Peyer's patch (tissue), 4 donors: ENCODE measurements at regions not wholly inside any gene's neighbourhood (a gene's known extent, or its start where the extent isn't known, plus 50 kb on each side); places are given as distances from the start of the nearest gene placed in this dataset.

Experiments used
- CTCF ChIP-seq, 6 experiments: fragments of 450-650 bp in 4 of 6; fragments of 200-600 bp in 2 of 6; sonication (generic) in 1 of 6; IDR thresholded peaks; one replicate each; pipeline ENCODE4 v1.5.1; 2017 to 2019; ENCODE audit warnings: antibody characterized with exemption in 6 of 6, mild to moderate bottlenecking in 3 of 6, moderate library complexity in 1 of 6
- POLR2A ChIP-seq, 2 donors: fragments of 450-650 bp; IDR thresholded peaks; one replicate each; pipeline ENCODE4 v1.5.1; 2017; ENCODE audit warnings: antibody characterized with exemption in 2 of 2, mild to moderate bottlenecking in 2 of 2, moderate library complexity in 2 of 2

- no peak for TF ChIP-seq CTCF (IDR thresholded peaks at IDR 0.05)
- no peak for TF ChIP-seq POLR2A (IDR thresholded peaks at IDR 0.05)
Measured at GRCh38 chr20:55095745-55096400, 620.5 kb downstream of the DOK5 start.
